ENCODE measurements at regions not wholly inside any gene's neighbourhood (a gene's known extent, or its start where the extent isn't known, plus 50 kb on each side); places are given as distances from the start of the nearest gene placed in this dataset.

- TF ChIP-seq, protein P1, sequence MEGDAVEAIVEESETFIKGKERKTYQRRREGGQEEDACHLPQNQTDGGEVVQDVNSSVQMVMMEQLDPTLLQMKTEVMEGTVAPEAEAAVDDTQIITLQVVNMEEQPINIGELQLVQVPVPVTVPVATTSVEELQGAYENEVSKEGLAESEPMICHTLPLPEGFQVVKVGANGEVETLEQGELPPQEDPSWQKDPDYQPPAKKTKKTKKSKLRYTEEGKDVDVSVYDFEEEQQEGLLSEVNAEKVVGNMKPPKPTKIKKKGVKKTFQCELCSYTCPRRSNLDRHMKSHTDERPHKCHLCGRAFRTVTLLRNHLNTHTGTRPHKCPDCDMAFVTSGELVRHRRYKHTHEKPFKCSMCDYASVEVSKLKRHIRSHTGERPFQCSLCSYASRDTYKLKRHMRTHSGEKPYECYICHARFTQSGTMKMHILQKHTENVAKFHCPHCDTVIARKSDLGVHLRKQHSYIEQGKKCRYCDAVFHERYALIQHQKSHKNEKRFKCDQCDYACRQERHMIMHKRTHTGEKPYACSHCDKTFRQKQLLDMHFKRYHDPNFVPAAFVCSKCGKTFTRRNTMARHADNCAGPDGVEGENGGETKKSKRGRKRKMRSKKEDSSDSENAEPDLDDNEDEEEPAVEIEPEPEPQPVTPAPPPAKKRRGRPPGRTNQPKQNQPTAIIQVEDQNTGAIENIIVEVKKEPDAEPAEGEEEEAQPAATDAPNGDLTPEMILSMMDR (IDR thresholded peaks at IDR 0.05): no peak
- TF ChIP-seq POLR2A (IDR thresholded peaks at IDR 0.05): no peak
Observed at GRCh38 chrX:107301253-107301652, 94.8 kb downstream of the DNAAF6 start.
